Liver (tissue), 8 donors: ENCODE measurements at regions not wholly inside any gene's neighbourhood (a gene's known extent, or its start where the extent isn't known, plus 50 kb on each side); places are given as distances from the start of the nearest gene placed in this dataset.

ENCODE experiments used
- DNase-seq: peaks from one replicate; pipeline ENCODE4 v3.0.0-alpha.2; 2017; ENCODE audit warnings: low spot score
- H3K27ac ChIP-seq, 2 donors: one replicate each; pipeline ENCODE4 v1.7.0; 2013; ENCODE audit warnings: inconsistent platforms in 2 of 2, low read length in 2 of 2, control low read depth in 1 of 2, low read depth in 1 of 2, mild to moderate bottlenecking in 1 of 2
- H3K27me3 ChIP-seq, 4 donors: one replicate each; pipeline versions ENCODE4 v1.6.1 to v1.7.0; 2013; ENCODE audit warnings: low read length in 3 of 4, inconsistent platforms in 1 of 4, mild to moderate bottlenecking in 1 of 4, moderate library complexity in 1 of 4; ENCODE audit not compliant: control insufficient read depth in 4 of 4, insufficient read depth in 4 of 4
- H3K36me3 ChIP-seq, 4 donors: one replicate each; pipeline versions ENCODE4 v1.6.1 to v1.7.0; 2013; ENCODE audit warnings: low read length in 3 of 4, mild to moderate bottlenecking in 3 of 4, low read depth in 1 of 4, moderate library complexity in 1 of 4; ENCODE audit not compliant: control insufficient read depth in 4 of 4, insufficient read depth in 3 of 4
- H3K4me1 ChIP-seq, 4 donors: one replicate each; pipeline versions ENCODE4 v1.6.1 to v1.7.0; 2013; ENCODE audit warnings: low read length in 3 of 4, mild to moderate bottlenecking in 3 of 4, moderate library complexity in 1 of 4; ENCODE audit not compliant: control insufficient read depth in 4 of 4, insufficient read depth in 4 of 4
- H3K4me3 ChIP-seq, 3 donors: one replicate each; pipeline versions ENCODE4 v1.6.1 to v1.7.0; 2013; ENCODE audit warnings: low read length in 3 of 3, control low read depth in 1 of 3, low read depth in 1 of 3, mild to moderate bottlenecking in 1 of 3
- H3K9ac ChIP-seq, 2 donors: one replicate each; pipeline ENCODE4 v1.7.0; 2013; ENCODE audit warnings: low read length in 2 of 2, mild to moderate bottlenecking in 2 of 2, moderate library complexity in 2 of 2, control low read depth in 1 of 2, low read depth in 1 of 2
- H3K9me3 ChIP-seq, 4 donors: one replicate each; pipeline versions ENCODE4 v1.6.1 to v1.7.0; 2013; ENCODE audit warnings: low read length in 3 of 4; ENCODE audit not compliant: control insufficient read depth in 4 of 4
- ATF3 ChIP-seq: IDR thresholded peaks from 2 replicates; pipeline ENCODE4 v1.6.1; 2016; ENCODE audit warnings: antibody characterized with exemption
- EGR1 ChIP-seq, 2 donors: IDR thresholded peaks; 2 replicates each; pipeline ENCODE4 v1.6.1; 2016 to 2018; ENCODE audit warnings: antibody characterized with exemption in 2 of 2, low read depth in 2 of 2
- FOXA1 ChIP-seq: IDR thresholded peaks from 2 replicates; pipeline ENCODE4 v1.6.1; 2016; ENCODE audit warnings: antibody characterized with exemption
- FOXA2 ChIP-seq: IDR thresholded peaks from 2 replicates; pipeline ENCODE4 v1.6.1; 2016; ENCODE audit warnings: antibody characterized with exemption
- GABPA ChIP-seq, 2 donors: IDR thresholded peaks in 1 of 2; conservative IDR thresholded peaks in 1 of 2; 2 replicates each; pipeline ENCODE4 v1.6.1; 2016; ENCODE audit warnings: antibody characterized with exemption in 2 of 2, mild to moderate bottlenecking in 1 of 2, moderate library complexity in 1 of 2
- HNF4A ChIP-seq, 2 donors: conservative IDR thresholded peaks; 2 replicates each; pipeline ENCODE4 v1.6.1; 2016; ENCODE audit warnings: antibody characterized with exemption in 2 of 2, mild to moderate bottlenecking in 2 of 2
- HNF4G ChIP-seq: IDR thresholded peaks from 2 replicates; pipeline ENCODE4 v1.6.1; 2016; ENCODE audit warnings: antibody characterized with exemption
- JUND ChIP-seq, 2 donors: IDR thresholded peaks; 2 replicates each; pipeline ENCODE4 v1.6.1; 2016; ENCODE audit warnings: antibody characterized with exemption in 2 of 2
- NR2F2 ChIP-seq: IDR thresholded peaks from 2 replicates; pipeline ENCODE4 v1.6.1; 2016; ENCODE audit warnings: antibody characterized with exemption
- RAD21 ChIP-seq, 2 donors: IDR thresholded peaks; 2 replicates each; pipeline ENCODE4 v1.6.1; 2016; ENCODE audit warnings: antibody characterized with exemption in 2 of 2, mild to moderate bottlenecking in 2 of 2
- RXRA ChIP-seq, 2 donors: IDR thresholded peaks; 2 replicates each; pipeline ENCODE4 v1.6.1; 2017 to 2018; ENCODE audit warnings: antibody characterized with exemption in 2 of 2, mild to moderate bottlenecking in 1 of 2
- SP1 ChIP-seq: IDR thresholded peaks from 2 replicates; pipeline ENCODE4 v1.6.1; 2018; ENCODE audit warnings: antibody characterized with exemption, mild to moderate bottlenecking
- TAF1 ChIP-seq: conservative IDR thresholded peaks from 2 replicates; pipeline ENCODE4 v1.6.1; 2016; ENCODE audit warnings: antibody characterized with exemption, mild to moderate bottlenecking
- YY1 ChIP-seq: IDR thresholded peaks from 2 replicates; pipeline ENCODE4 v1.6.1; 2016; ENCODE audit warnings: antibody characterized with exemption, mild to moderate bottlenecking
- ZBTB33 ChIP-seq: IDR thresholded peaks from 2 replicates; pipeline ENCODE4 v1.6.1; 2016; ENCODE audit warnings: antibody characterized with exemption
- WGBS: extraction: QIAGEN DNeasy Blood & Tissue Kit; methylation state at CpG from one replicate; pipeline ENCODE4 v1.1.7; 2013; 5-methylcytosine and 5-hydroxymethylcytosine counted together
- TF ChIP-seq, protein P1 (sequence below): fragments of 150-350 bp; IDR thresholded peaks from 2 replicates; pipeline ENCODE4 v1.5.1; 2017; ENCODE audit warnings: improper control_type of control experiment, low read depth, low read length; ENCODE audit not compliant: missing input control
- TF ChIP-seq, protein P2 (sequence below): IDR thresholded peaks from 2 replicates; pipeline ENCODE4 v1.6.1; 2016; ENCODE audit warnings: antibody characterized with exemption, mild to moderate bottlenecking
- donor health status: healthy.
- donor health status: healthy.
- donor health status: healthy.
- donor health status: healthy.
- donor health status: healthy.

GRCh38 chr1:91597215-91597614, 96.6 kb downstream of the CDC7 start:
- Histone ChIP-seq H3K9ac (no peak overlapping the region), H3K9me3 (no peaks in the 10 kb centered on the region), H3K27me3 (peaks cover 0 to 3% (median 0%) of the 10 kb centered on the region in 4 donors), H3K27ac (no peak overlapping the region), H3K4me3 (no peak overlapping the region), H3K4me1 (no peaks in the 10 kb centered on the region), H3K36me3 (no peaks in the 10 kb centered on the region)
- 68% methylated on average over 2 of the region's 2 CpGs for WGBS
- DNase-seq, result no peak
- TF ChIP-seq GABPA (IDR thresholded peaks at IDR 0.05 in 1 of 2, conservative IDR thresholded peaks at IDR 0.05 in 1 of 2) (no peak), SP1 (no peak), FOXA1 (no peak), HNF4G (no peak), JUND (IDR thresholded peaks at IDR 0.05) (no peak), RXRA (IDR thresholded peaks at IDR 0.05) (no peak), ZBTB33 (no peak), RAD21 (IDR thresholded peaks at IDR 0.05) (no peak), NR2F2 (no peak), FOXA2 (no peak), YY1 (no peak), TAF1 (no peak), ATF3 (no peak), HNF4A (conservative IDR thresholded peaks at IDR 0.05) (no peak), EGR1 (IDR thresholded peaks at IDR 0.05; ENCODE audit: low read depth in 2 of 2) (no peak)
- TF ChIP-seq, protein P1, sequence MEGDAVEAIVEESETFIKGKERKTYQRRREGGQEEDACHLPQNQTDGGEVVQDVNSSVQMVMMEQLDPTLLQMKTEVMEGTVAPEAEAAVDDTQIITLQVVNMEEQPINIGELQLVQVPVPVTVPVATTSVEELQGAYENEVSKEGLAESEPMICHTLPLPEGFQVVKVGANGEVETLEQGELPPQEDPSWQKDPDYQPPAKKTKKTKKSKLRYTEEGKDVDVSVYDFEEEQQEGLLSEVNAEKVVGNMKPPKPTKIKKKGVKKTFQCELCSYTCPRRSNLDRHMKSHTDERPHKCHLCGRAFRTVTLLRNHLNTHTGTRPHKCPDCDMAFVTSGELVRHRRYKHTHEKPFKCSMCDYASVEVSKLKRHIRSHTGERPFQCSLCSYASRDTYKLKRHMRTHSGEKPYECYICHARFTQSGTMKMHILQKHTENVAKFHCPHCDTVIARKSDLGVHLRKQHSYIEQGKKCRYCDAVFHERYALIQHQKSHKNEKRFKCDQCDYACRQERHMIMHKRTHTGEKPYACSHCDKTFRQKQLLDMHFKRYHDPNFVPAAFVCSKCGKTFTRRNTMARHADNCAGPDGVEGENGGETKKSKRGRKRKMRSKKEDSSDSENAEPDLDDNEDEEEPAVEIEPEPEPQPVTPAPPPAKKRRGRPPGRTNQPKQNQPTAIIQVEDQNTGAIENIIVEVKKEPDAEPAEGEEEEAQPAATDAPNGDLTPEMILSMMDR, result no peak
- TF ChIP-seq, protein P2, sequence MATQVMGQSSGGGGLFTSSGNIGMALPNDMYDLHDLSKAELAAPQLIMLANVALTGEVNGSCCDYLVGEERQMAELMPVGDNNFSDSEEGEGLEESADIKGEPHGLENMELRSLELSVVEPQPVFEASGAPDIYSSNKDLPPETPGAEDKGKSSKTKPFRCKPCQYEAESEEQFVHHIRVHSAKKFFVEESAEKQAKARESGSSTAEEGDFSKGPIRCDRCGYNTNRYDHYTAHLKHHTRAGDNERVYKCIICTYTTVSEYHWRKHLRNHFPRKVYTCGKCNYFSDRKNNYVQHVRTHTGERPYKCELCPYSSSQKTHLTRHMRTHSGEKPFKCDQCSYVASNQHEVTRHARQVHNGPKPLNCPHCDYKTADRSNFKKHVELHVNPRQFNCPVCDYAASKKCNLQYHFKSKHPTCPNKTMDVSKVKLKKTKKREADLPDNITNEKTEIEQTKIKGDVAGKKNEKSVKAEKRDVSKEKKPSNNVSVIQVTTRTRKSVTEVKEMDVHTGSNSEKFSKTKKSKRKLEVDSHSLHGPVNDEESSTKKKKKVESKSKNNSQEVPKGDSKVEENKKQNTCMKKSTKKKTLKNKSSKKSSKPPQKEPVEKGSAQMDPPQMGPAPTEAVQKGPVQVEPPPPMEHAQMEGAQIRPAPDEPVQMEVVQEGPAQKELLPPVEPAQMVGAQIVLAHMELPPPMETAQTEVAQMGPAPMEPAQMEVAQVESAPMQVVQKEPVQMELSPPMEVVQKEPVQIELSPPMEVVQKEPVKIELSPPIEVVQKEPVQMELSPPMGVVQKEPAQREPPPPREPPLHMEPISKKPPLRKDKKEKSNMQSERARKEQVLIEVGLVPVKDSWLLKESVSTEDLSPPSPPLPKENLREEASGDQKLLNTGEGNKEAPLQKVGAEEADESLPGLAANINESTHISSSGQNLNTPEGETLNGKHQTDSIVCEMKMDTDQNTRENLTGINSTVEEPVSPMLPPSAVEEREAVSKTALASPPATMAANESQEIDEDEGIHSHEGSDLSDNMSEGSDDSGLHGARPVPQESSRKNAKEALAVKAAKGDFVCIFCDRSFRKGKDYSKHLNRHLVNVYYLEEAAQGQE, result no peak
